Erythroblast (primary cell): ENCODE measurements at regions not wholly inside any gene's neighbourhood (a gene's known extent, or its start where the extent isn't known, plus 50 kb on each side); places are given as distances from the start of the nearest gene placed in this dataset.

ENCODE experiments used
- DNase-seq, 2 experiments: peaks; one replicate each; lab custom pipeline; 2025; lab: John Stamatoyannopoulos, UW
- GATA1 ChIP-seq: IDR thresholded peaks from 2 replicates; pipeline ENCODE4 v1.6.1; 2011; ENCODE audit warnings: low read depth, mild to moderate bottlenecking, control low read depth, low read length, moderate library complexity
- POLR2A ChIP-seq: IDR thresholded peaks from 2 replicates; pipeline ENCODE4 v1.6.1; 2011; ENCODE audit warnings: mild to moderate bottlenecking, low read length

DNA sequence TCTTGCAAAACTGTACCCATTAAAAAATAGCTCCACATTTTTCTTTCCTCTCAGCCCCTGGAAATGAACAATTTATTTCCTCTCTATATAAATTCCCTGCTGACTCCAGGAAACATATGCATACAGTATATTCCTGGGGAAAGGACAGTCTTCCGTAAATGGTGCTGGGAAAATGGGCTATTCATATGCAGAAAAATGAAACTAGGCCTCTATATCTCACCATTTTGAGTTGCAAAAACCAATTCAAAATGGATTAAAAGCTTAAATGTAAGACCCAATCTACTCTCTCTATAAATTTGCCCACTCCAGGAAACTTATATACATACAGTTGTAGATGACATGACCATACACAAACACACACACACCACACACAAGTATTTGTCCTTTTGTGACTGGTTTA lies 85.9 kb upstream of the GPR149 start:
- no peak for TF ChIP-seq POLR2A
- no peak for TF ChIP-seq GATA1

GRCh38 chr3:154510780-154511179 lies 80.8 kb upstream of the GPR149 start:
- DNase-seq, result no peak

More for the DNA sequence above, 85.9 kb upstream of the GPR149 start:
- no peak for DNase-seq

DNA sequence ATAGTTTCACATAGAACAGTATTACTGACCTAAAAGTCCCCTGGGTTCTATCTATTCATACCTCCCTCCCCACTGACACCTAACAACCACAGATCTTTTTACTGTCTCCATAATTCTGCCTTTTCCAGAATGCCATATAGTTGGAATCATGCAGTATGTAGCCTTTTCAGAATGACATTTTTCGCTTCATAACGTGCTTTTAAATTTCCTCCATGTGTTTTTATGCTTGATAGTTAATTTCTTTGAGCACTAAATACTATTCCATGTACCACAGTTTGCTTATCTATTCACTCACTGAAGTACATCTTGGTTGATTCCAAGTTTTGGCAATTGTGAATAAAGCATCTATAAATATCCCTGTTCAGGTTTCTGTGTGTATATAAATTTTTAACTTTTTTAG lies 77.7 kb upstream of the GPR149 start:
- no peak for DNase-seq
- TF ChIP-seq POLR2A (no peak), GATA1 (no peak)

More at GRCh38 chr3:154510780-154511179, 80.8 kb upstream of the GPR149 start:
- TF ChIP-seq POLR2A (no peak), GATA1 (no peak)

GRCh38 chr3:154496978-154497377 lies 67.0 kb upstream of the GPR149 start:
- peak in 1 of 2 experiments; percentile 2 for DNase-seq
- TF ChIP-seq POLR2A (no peak), GATA1 (no peak)

- DNase-seq, result no peak
- TF ChIP-seq GATA1, result no peak
- TF ChIP-seq POLR2A, result no peak
Measured at GRCh38 chr3:154496540-154496939, 66.5 kb upstream of the GPR149 start.

DNA sequence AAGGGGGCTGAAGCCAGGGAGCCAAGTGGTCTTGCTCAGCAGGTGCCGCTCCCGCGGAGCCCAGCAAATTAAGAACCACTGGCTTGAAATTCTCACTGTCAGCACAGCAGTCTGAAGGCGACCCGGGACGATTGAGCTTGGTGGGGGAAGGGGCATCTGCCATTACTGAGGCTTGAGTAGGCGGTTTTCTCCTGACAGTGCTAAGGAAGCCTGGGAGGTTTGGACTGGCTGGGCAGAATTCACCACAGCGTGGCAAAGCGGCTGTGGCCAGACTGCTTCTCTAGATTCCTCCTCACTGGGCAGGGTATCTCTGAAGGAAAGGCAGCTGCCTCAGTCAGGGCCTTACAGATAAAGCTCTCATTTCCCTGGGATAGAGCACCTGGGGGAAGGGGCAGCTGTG lies 57.0 kb upstream of the GPR149 start:
- DNase-seq, result no peak
- no peak for TF ChIP-seq GATA1
- no peak for TF ChIP-seq POLR2A

DNA sequence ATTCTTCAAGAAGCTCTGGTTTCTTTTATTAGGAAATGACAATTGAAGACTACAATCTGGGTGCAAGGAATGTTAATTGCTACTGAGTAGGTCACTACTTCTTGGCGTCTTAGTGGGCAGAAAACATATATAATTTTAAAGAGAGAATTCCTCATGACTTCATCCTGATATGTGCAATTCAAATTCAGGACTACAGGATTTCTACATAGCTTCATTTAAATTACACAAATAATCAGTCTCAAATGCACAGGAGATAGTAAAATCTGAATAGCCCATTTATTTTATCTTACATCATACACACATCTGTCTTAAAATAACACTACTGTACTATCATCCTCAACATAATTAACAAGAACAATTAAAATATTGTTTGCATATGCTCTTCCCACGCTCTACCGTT lies 52.5 kb upstream of the GPR149 start:
- DNase-seq, result no peak
- TF ChIP-seq GATA1 (no peak), POLR2A (no peak)

GRCh38 chr3:154480033-154480432 lies 50.0 kb upstream of the GPR149 start:
- no peak for DNase-seq
- TF ChIP-seq GATA1 (no peak), POLR2A (no peak)
